ENCODE measurements at regions not wholly inside any gene's neighbourhood (a gene's known extent, or its start where the extent isn't known, plus 50 kb on each side); places are given as distances from the start of the nearest gene placed in this dataset.

- Histone ChIP-seq H3F3A (ENCODE audit: insufficient read depth, low read depth) (no peaks in the 10 kb centered on the region), H3K4me2 (no peak overlapping the region), H3K4me3 (no peak overlapping the region), H3K36me3 (ENCODE audit: low read depth) (no peaks in the 10 kb centered on the region), H3K9me2 (ENCODE audit: insufficient read depth) (0 out of 2 replicates have a peak, but pooled peaks cover 4% of the 10 kb centered on the region), H3K27me3 (ENCODE audit: insufficient read depth, low read depth) (no peaks in the 10 kb centered on the region), H3K79me2 (ENCODE audit: low read depth) (no peaks in the 10 kb centered on the region), H4K20me1 (ENCODE audit: insufficient read depth) (no peaks in the 10 kb centered on the region), H3K4me1 (replicated peaks; ENCODE audit: insufficient read depth) (no peaks in the 10 kb centered on the region), H2AFZ (no peak overlapping the region), H3K9me3 (ENCODE audit: insufficient read depth, low read depth) (0 out of 2 replicates have a peak, but pooled peaks cover 7% of the 10 kb centered on the region), H3K27ac (no peak overlapping the region)
- TF ChIP-seq CTCF (conservative IDR thresholded peaks at IDR 0.05) (no peak), EZH2 (IDR thresholded peaks at IDR 0.05; ENCODE audit: low read depth) (no peak)
- ChIA-PET POLR2A (ENCODE audit: unreplicated experiment) (no interaction called here), CTCF (no interaction called here)
- intact Hi-C loops (cut with micrococcal nuclease; ENCODE audit: unreplicated experiment): no loop called here
- no peak for DNase-seq
- BruUV-seq (replicated peaks): no TSS peak
Measured at GRCh38 chr12:88753707-88754106, 173.4 kb upstream of the KITLG start.

GRCh38 chr12:88753066-88753465, 172.8 kb upstream of the KITLG start:
- H2AFZ ChIP-seq: 0 out of 2 replicates have a peak overlapping the region, but pooled peaks have one; percentile 11
- intact Hi-C loops (cut with micrococcal nuclease; ENCODE audit: unreplicated experiment): no loop called here
- ChIA-PET CTCF (no interaction called here), POLR2A (ENCODE audit: unreplicated experiment) (no interaction called here)
- H3K79me2 ChIP-seq (ENCODE audit: low read depth): no peaks in the 10 kb centered on the region
- H4K20me1 ChIP-seq (ENCODE audit: insufficient read depth): no peaks in the 10 kb centered on the region
- BruUV-seq (replicated peaks): no TSS peak
- no peak for TF ChIP-seq EZH2 (IDR thresholded peaks at IDR 0.05; ENCODE audit: low read depth)
- TF ChIP-seq CTCF (conservative IDR thresholded peaks at IDR 0.05): no peak
- H3K4me1 ChIP-seq (replicated peaks; ENCODE audit: insufficient read depth): no peaks in the 10 kb centered on the region
- H3K4me2 ChIP-seq: no peak overlapping the region
- no peak overlapping the region for H3K4me3 ChIP-seq
- 0 out of 2 replicates have a peak, but pooled peaks cover 7% of the 10 kb centered on the region for H3K9me3 ChIP-seq (ENCODE audit: insufficient read depth, low read depth)
- H3K27ac ChIP-seq: no peak overlapping the region
- H3K36me3 ChIP-seq (ENCODE audit: low read depth): no peaks in the 10 kb centered on the region
- no peaks in the 10 kb centered on the region for H3F3A ChIP-seq (ENCODE audit: insufficient read depth, low read depth)
- DNase-seq: no peak
- H3K27me3 ChIP-seq (ENCODE audit: insufficient read depth, low read depth): no peaks in the 10 kb centered on the region
- H3K9me2 ChIP-seq (ENCODE audit: insufficient read depth): 0 out of 2 replicates have a peak, but pooled peaks cover 4% of the 10 kb centered on the region

GRCh38 chr12:88752183-88752582, 171.9 kb upstream of the KITLG start:
- BruUV-seq (replicated peaks): no TSS peak

More at GRCh38 chr12:88752183-88752582, 171.9 kb upstream of the KITLG start:
- no peaks in the 10 kb centered on the region for H3K27me3 ChIP-seq (ENCODE audit: insufficient read depth, low read depth)
- ChIA-PET POLR2A (ENCODE audit: unreplicated experiment) (interaction anchor here (0.6 kb wide), 1 partner anchor 17 kb away, joined by 3 read pairs; no protein-coding TSS in a partner anchor), CTCF (interaction anchor here (0.7 kb wide), 1 partner anchor 241 kb away, joined by 3 read pairs; no protein-coding TSS in a partner anchor)
- no peaks in the 10 kb centered on the region for H3F3A ChIP-seq (ENCODE audit: insufficient read depth, low read depth)
- intact Hi-C loops (cut with micrococcal nuclease; ENCODE audit: unreplicated experiment): no loop called here
- TF ChIP-seq EZH2 (IDR thresholded peaks at IDR 0.05; ENCODE audit: low read depth) (no peak), CTCF (conservative IDR thresholded peaks at IDR 0.05) (no peak)
- no peak overlapping the region for H3K4me3 ChIP-seq
- H4K20me1 ChIP-seq (ENCODE audit: insufficient read depth): no peaks in the 10 kb centered on the region
- DNase-seq: no peak
- H3K9me2 ChIP-seq (ENCODE audit: insufficient read depth): 0 out of 2 replicates have a peak, but pooled peaks cover 4% of the 10 kb centered on the region
- H3K9me3 ChIP-seq (ENCODE audit: insufficient read depth, low read depth): 0 out of 2 replicates have a peak, but pooled peaks cover 7% of the 10 kb centered on the region
- H3K79me2 ChIP-seq (ENCODE audit: low read depth): no peaks in the 10 kb centered on the region
- H3K4me1 ChIP-seq (replicated peaks; ENCODE audit: insufficient read depth): no peaks in the 10 kb centered on the region
- H3K36me3 ChIP-seq (ENCODE audit: low read depth): no peaks in the 10 kb centered on the region
- no peak overlapping the region for H3K27ac ChIP-seq
- no peak overlapping the region for H3K4me2 ChIP-seq
- H2AFZ ChIP-seq: no peak overlapping the region
